G401 (cell line): ENCODE measurements at regions not wholly inside any gene's neighbourhood (a gene's known extent, or its start where the extent isn't known, plus 50 kb on each side); places are given as distances from the start of the nearest gene placed in this dataset.

Source experiments
- DNase-seq: peaks from one replicate; pipeline ENCODE4 v3.0.0-alpha.2; 2015; ENCODE audit warnings: low spot score
- in situ Hi-C: cut with HindIII; loops from 2 replicates; pipeline ENCODE4 v1.10.0; 2016; ENCODE audit warnings: low sequenced_read_pairs, mixed read lengths

- in situ Hi-C loops: no loop called here
- no peak for DNase-seq
Observed at GRCh38 chr22:48651981-48652538, 1175.6 kb downstream of the BRD1 start.

DNA sequence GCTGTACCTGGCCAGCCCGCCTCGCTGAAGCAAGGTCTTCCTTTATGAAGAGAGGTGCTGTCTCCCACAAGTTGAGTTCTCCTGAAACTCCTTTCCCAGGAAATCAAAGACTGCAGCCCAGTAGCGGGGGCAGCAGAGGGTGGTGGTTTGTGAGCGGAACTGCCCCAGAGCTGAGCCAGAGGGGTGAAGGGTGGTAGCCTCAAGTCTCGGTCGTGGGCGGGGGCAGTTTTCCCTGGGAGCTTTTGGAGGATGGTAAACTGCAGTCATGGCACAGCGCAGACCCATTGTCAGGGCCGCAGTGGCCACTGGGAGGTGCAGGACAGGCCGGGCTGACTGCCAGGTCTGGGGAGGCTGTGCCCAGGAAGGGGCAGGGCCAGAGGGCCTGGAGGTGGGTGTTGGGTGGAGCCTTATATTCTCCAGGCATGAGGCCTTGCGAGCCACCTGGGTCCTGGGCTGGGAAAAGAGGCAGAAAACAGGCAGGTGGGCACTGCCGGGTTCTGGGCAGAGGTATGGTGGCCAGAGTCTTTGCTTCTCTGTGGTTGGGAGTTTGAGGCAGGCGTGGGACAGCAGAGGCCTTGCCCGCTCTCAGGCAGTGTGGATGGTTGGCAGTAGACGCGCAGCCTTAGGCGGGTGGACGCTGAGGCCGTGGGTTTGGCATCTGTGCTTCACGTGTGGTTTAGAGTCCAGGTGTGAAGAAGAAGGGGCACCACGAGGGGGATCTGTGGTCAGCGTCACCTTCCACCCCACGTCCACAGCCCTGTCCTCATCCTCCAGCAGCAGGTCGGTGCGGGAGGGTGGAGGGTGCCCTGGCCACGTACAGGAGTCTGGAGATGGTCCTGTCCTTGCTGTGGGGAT lies 1176.4 kb downstream of the BRD1 start:
- DNase-seq: no peak

GRCh38 chr22:48650323-48651035 lies 1177.2 kb downstream of the BRD1 start:
- no peak for DNase-seq
- in situ Hi-C loops: no loop called here

More for the DNA sequence above, 1176.4 kb downstream of the BRD1 start:
- in situ Hi-C loops: no loop called here

DNA sequence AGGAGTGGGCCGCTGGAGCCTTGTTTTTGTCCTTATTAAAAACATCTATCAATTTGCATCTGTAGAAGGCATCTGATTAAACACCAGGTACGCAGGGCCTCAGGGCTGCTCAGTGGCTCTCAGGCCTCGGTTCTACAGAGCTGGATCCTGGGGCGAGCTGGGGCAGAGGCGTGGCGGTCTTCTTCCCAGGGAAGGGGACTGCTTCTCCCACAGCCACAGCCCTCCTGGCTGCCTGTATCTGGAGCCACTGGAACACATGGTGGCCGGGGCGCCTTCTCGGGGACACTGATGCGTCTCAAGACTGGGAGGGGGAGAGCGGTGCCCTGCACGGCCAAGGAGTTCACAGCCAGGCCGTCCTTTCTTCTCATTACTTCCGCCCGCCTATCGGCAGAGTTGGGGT lies 1178.2 kb downstream of the BRD1 start:
- in situ Hi-C loops: no loop called here
- DNase-seq: no peak

DNA sequence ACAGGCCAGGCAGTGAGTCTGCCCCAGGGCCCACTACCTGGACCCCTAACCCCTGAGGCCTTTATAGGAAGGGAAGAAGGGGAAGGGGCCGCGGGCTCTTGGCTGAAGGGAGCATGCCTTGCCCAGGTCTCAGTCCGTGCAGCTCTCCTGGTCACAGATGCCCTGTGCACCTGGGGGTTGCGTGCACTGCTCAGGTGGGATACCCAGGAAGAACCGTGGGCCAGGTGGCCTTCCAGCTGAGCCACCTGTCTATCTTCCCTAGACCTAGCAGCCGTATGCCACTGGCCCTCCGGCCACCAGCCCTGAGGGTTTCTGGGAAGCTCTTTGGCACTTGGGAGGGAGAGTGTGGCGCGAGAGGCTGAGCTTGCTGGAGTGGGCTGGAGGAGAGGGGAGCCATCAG lies 1178.6 kb downstream of the BRD1 start:
- DNase-seq: no peak
- in situ Hi-C loops: no loop called here

GRCh38 chr22:48647606-48648515 lies 1179.8 kb downstream of the BRD1 start:
- DNase-seq: no peak
- in situ Hi-C loops: no loop called here

- DNase-seq: no peak
- in situ Hi-C loops: no loop called here
Observed at GRCh38 chr22:48647051-48647450, 1180.6 kb downstream of the BRD1 start.

- no peak for DNase-seq
- in situ Hi-C loops: no loop called here
Observed at GRCh38 chr22:48646216-48646925, 1181.3 kb downstream of the BRD1 start.

- in situ Hi-C loops: no loop called here
- no peak for DNase-seq
Observed at GRCh38 chr22:48645766-48646165, 1181.9 kb downstream of the BRD1 start.

DNA sequence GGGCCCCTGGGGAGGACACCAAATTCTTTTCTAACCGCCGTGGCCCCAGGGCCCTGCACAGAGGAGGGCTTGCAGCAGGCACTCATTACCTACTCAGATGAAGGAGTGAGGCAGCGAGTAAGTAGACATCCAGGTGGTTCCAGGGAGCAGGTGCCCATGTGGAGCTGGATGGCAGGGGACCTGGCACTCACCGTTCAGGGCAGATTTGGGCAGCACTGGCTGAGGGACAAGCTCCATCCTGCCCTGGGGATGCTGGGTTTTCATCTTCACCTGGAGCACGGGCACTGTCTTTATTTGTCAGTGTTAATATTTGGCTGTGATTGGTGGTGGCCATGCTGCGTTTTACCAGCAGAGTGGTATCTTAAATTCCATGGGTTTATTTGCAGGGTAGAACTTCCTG lies 1182.7 kb downstream of the BRD1 start:
- DNase-seq: peak; percentile 69
- in situ Hi-C loops: no loop called here

- DNase-seq: no peak
- in situ Hi-C loops: no loop called here
Observed at GRCh38 chr22:48644108-48644507, 1183.6 kb downstream of the BRD1 start.

- DNase-seq: no peak
- in situ Hi-C loops: no loop called here
Observed at GRCh38 chr22:48643066-48643731, 1184.5 kb downstream of the BRD1 start.

DNA sequence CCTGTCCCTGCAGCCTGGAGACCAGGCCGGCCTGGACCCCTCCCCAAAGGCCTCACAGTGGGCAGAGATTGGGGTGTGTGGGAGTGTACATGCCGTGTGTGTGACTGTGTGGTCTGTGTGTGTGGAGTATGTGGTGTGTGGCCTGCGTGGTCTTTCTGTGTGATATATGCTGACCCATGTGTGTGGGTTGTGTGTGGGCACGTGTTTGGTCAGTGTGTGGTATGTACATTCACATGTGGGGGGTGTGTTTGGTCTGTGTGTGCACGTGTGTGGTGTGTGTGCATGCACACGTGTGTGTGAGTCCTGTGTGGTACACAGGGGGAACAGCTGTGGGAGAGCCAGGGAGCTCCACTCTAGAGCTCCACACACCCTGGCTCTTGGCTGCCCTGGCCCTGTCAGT lies 1185.1 kb downstream of the BRD1 start:
- in situ Hi-C loops: no loop called here
- DNase-seq: no peak

DNA sequence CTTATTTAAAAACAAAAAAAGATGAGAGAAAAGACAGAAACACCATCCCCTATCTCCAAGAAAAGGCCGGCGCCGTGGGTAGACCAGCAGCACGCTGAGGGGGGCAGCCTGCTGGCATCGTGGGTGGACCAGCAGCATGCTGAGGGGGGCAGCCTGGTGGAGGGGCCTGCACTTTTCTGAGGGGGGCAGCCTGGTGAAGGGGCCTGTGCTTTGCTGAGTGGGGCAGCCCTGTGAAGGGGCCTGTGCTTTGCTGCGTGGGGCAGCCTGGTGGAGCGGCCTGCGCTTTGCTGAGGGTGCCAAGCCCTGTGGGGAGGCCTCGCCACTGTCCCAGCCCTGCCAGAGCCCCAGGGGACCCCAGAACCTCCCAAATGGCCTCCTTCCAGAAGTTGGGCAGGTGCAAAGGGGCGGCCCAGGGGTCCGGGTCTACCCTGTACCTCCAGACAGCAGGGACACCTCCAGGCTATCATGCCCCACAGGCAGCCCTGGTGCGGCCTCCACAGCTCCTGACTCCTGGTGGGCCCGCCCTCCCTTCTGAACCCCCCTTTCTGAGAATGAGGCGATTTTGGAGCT lies 1185.7 kb downstream of the BRD1 start:
- in situ Hi-C loops: no loop called here
- DNase-seq: no peak

- in situ Hi-C loops: no loop called here
- no peak for DNase-seq
Observed at GRCh38 chr22:48640890-48641841, 1186.5 kb downstream of the BRD1 start.

DNA sequence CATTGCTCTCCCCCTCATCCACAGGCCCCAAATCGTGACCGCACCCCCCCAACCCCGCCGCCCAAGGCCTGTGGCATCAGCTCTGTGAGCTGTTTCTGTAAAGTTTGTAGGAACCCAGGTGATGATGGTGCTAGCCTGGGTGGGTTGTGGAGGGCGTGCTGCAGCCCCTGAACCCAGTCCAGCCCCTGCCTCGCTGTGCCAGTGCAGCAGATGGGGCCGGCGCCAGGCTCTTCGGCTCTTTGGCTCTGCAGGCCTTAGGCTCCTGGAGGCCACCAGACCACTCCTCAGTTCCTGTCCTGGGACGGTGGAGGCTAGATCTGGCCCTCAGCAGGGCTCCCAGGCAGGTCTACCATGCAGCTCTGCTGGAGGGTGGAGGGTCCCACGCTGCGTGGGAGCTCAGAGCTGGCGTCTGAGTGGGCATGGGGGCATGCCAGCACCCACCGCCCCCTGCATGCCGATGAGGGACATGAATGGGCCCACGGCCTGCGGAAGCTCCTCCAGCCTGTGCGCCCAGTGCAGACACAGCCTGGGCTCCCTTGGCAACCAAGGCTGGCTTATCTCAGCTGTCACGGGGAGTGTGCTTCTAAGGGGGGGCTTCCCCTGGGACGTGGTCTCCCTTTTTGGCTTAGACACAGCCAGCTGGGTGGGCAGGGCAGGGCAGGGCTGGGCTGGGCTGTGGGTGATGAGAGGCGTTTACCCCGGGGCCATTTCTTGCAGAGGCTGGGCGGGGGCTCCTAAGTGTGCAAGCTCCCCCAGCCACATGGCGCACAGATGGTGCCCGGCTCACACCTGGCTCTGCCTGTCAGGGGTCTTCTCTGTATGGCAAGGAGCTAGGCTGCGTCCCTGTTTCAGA lies 1187.6 kb downstream of the BRD1 start:
- in situ Hi-C loops: no loop called here
- no peak for DNase-seq
